Neural progenitor cell (in vitro differentiated cells): ENCODE measurements at regions not wholly inside any gene's neighbourhood (a gene's known extent, or its start where the extent isn't known, plus 50 kb on each side); places are given as distances from the start of the nearest gene placed in this dataset.

Experiments used
- EZH2 ChIP-seq: fragments of 200-600 bp; sonication (generic); IDR thresholded peaks from 2 replicates; pipeline ENCODE4 v1.6.1; 2017; ENCODE audit warnings: antibody characterized with exemption, mild to moderate bottlenecking, moderate library complexity
- EZH2phosphoT487 ChIP-seq: fragments of 200-600 bp; sonication (generic); IDR thresholded peaks from 2 replicates; pipeline ENCODE4 v1.6.1; 2017; ENCODE audit warnings: antibody characterized with exemption
- TF ChIP-seq, protein P1 (sequence below): fragments of 200-600 bp; sonication (generic); IDR thresholded peaks from 2 replicates; pipeline ENCODE4 v1.5.1; 2017; ENCODE audit warnings: antibody characterized with exemption, mild to moderate bottlenecking

- TF ChIP-seq, protein P1, sequence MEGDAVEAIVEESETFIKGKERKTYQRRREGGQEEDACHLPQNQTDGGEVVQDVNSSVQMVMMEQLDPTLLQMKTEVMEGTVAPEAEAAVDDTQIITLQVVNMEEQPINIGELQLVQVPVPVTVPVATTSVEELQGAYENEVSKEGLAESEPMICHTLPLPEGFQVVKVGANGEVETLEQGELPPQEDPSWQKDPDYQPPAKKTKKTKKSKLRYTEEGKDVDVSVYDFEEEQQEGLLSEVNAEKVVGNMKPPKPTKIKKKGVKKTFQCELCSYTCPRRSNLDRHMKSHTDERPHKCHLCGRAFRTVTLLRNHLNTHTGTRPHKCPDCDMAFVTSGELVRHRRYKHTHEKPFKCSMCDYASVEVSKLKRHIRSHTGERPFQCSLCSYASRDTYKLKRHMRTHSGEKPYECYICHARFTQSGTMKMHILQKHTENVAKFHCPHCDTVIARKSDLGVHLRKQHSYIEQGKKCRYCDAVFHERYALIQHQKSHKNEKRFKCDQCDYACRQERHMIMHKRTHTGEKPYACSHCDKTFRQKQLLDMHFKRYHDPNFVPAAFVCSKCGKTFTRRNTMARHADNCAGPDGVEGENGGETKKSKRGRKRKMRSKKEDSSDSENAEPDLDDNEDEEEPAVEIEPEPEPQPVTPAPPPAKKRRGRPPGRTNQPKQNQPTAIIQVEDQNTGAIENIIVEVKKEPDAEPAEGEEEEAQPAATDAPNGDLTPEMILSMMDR = no peak
- TF ChIP-seq EZH2 (no peak), EZH2phosphoT487 (no peak)
Observed at GRCh38 chr18:22284581-22285360, 115.4 kb downstream of the GATA6 start.
